ENCODE measurements at regions not wholly inside any gene's neighbourhood (a gene's known extent, or its start where the extent isn't known, plus 50 kb on each side); places are given as distances from the start of the nearest gene placed in this dataset.

- no peaks in the 10 kb centered on the region for H3K9me3 ChIP-seq (ENCODE audit: severe bottlenecking)
- no peaks in the 10 kb centered on the region for H3K36me3 ChIP-seq
- no peaks in the 10 kb centered on the region for H3K27me3 ChIP-seq (ENCODE audit: insufficient read depth, low read depth, severe bottlenecking)
- DNase-seq = no peak
- H3K4me3 ChIP-seq (ENCODE audit: low read depth, low read length) = no peak overlapping the region
- TF ChIP-seq CTCF (IDR thresholded peaks at IDR 0.05; ENCODE audit: low read depth, low read length) = no peak
- no peak overlapping the region for H3K27ac ChIP-seq
Observed at GRCh38 chr9:2341956-2342355, 279.6 kb upstream of the VLDLR start.

GRCh38 chr9:2343756-2344155 lies 277.8 kb upstream of the VLDLR start:
- DNase-seq = no peak
- H3K9me3 ChIP-seq (ENCODE audit: severe bottlenecking) = no peaks in the 10 kb centered on the region
- no peak overlapping the region for H3K4me3 ChIP-seq (ENCODE audit: low read depth, low read length)
- no peaks in the 10 kb centered on the region for H3K36me3 ChIP-seq
- no peaks in the 10 kb centered on the region for H3K27me3 ChIP-seq (ENCODE audit: insufficient read depth, low read depth, severe bottlenecking)
- no peak for TF ChIP-seq CTCF (IDR thresholded peaks at IDR 0.05; ENCODE audit: low read depth, low read length)
- H3K27ac ChIP-seq = no peak overlapping the region

GRCh38 chr9:2344436-2344835 lies 277.2 kb upstream of the VLDLR start:
- no peak overlapping the region for H3K4me3 ChIP-seq (ENCODE audit: low read depth, low read length)
- H3K9me3 ChIP-seq (ENCODE audit: severe bottlenecking) = no peaks in the 10 kb centered on the region
- DNase-seq = no peak
- no peak overlapping the region for H3K27ac ChIP-seq
- no peaks in the 10 kb centered on the region for H3K27me3 ChIP-seq (ENCODE audit: insufficient read depth, low read depth, severe bottlenecking)
- no peaks in the 10 kb centered on the region for H3K36me3 ChIP-seq
- TF ChIP-seq CTCF (IDR thresholded peaks at IDR 0.05; ENCODE audit: low read depth, low read length) = no peak

GRCh38 chr9:2345013-2345412 lies 276.6 kb upstream of the VLDLR start:
- no peaks in the 10 kb centered on the region for H3K9me3 ChIP-seq (ENCODE audit: severe bottlenecking)

GRCh38 chr9:2346277-2346913 lies 275.2 kb upstream of the VLDLR start:
- no peaks in the 10 kb centered on the region for H3K36me3 ChIP-seq
- H3K27me3 ChIP-seq (ENCODE audit: insufficient read depth, low read depth, severe bottlenecking) = no peaks in the 10 kb centered on the region
- TF ChIP-seq CTCF (IDR thresholded peaks at IDR 0.05; ENCODE audit: low read depth, low read length) = no peak
- no peak overlapping the region for H3K27ac ChIP-seq
- H3K9me3 ChIP-seq (ENCODE audit: severe bottlenecking) = no peaks in the 10 kb centered on the region
- H3K4me3 ChIP-seq (ENCODE audit: low read depth, low read length) = no peak overlapping the region
- DNase-seq = no peak

More at GRCh38 chr9:2345013-2345412, 276.6 kb upstream of the VLDLR start:
- Histone ChIP-seq H3K27ac (no peak overlapping the region), H3K36me3 (no peaks in the 10 kb centered on the region), H3K27me3 (ENCODE audit: insufficient read depth, low read depth, severe bottlenecking) (no peaks in the 10 kb centered on the region), H3K4me3 (ENCODE audit: low read depth, low read length) (no peak overlapping the region)
- no peak for TF ChIP-seq CTCF (IDR thresholded peaks at IDR 0.05; ENCODE audit: low read depth, low read length)
- DNase-seq = no peak

GRCh38 chr9:2351324-2351723 lies 270.3 kb upstream of the VLDLR start:
- Histone ChIP-seq H3K4me3 (ENCODE audit: low read depth, low read length) (no peak overlapping the region), H3K9me3 (ENCODE audit: severe bottlenecking) (no peaks in the 10 kb centered on the region), H3K36me3 (no peaks in the 10 kb centered on the region), H3K27ac (no peak overlapping the region), H3K27me3 (ENCODE audit: insufficient read depth, low read depth, severe bottlenecking) (no peaks in the 10 kb centered on the region)
- DNase-seq = no peak
- no peak for TF ChIP-seq CTCF (IDR thresholded peaks at IDR 0.05; ENCODE audit: low read depth, low read length)
